A673 (cell line): ENCODE measurements at regions not wholly inside any gene's neighbourhood (a gene's known extent, or its start where the extent isn't known, plus 50 kb on each side); places are given as distances from the start of the nearest gene placed in this dataset.
"Not testable (repeated sequence)": the region's sequence is repeated elsewhere in the genome, so short reads cannot be mapped to it uniquely, and the experiment has no call there.

Experiments used
- EZH2 ChIP-seq: fragments of 200-600 bp; sonication (generic); IDR thresholded peaks from 2 replicates; pipeline ENCODE4 v1.6.1; 2017; ENCODE audit warnings: borderline replicate concordance, low read depth, mild to moderate bottlenecking, mixed read lengths, antibody characterized with exemption, low read length; ENCODE audit not compliant: poor library complexity, severe bottlenecking
- TF ChIP-seq, protein P1 (sequence below): fragments of 300-800, 200-600 bp; sonication (generic); conservative IDR thresholded peaks from 2 replicates; pipeline ENCODE4 v1.5.1; 2017; ENCODE audit warnings: low read depth, mild to moderate bottlenecking, antibody characterized with exemption, low read length, moderate library complexity, mixed read lengths

DNA sequence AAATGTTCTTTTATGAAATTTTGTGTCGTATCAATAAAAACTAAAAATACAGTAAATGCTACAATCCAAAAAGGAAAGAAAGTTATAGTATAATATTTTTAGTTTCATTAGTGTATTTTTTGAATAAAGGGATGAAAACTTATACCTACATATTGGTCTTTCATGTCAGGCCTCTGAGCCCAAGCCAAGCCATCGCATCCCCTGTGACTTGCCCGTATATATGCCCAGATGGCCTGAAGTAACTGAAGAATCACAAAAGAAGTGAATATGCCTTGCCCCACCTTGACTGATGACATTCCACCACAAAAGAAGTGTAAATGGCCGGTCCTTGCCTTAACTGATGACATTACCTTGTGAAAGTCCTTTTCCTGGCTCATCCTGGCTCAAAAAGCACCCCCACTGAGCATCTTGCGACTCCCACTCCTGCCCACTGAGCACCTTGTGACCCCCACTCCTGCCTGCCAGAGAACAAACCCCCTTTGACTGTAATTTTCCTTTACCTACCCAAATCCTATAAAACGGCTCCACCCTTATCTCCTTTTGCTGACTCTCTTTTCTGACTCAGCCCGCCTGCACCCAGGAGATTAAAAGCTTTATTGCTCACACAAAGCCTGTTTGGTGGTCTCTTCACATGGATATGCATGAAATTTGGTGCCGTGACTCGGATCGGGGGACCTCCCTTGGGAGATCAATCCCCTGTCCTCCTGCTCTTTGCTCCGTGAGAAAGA, 108.2 kb upstream of the PELI1 start:
- TF ChIP-seq EZH2 = not testable (repeated sequence)
- TF ChIP-seq, protein P1, sequence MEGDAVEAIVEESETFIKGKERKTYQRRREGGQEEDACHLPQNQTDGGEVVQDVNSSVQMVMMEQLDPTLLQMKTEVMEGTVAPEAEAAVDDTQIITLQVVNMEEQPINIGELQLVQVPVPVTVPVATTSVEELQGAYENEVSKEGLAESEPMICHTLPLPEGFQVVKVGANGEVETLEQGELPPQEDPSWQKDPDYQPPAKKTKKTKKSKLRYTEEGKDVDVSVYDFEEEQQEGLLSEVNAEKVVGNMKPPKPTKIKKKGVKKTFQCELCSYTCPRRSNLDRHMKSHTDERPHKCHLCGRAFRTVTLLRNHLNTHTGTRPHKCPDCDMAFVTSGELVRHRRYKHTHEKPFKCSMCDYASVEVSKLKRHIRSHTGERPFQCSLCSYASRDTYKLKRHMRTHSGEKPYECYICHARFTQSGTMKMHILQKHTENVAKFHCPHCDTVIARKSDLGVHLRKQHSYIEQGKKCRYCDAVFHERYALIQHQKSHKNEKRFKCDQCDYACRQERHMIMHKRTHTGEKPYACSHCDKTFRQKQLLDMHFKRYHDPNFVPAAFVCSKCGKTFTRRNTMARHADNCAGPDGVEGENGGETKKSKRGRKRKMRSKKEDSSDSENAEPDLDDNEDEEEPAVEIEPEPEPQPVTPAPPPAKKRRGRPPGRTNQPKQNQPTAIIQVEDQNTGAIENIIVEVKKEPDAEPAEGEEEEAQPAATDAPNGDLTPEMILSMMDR = not testable (repeated sequence)
